ENCODE measurements at regions not wholly inside any gene's neighbourhood (a gene's known extent, or its start where the extent isn't known, plus 50 kb on each side); places are given as distances from the start of the nearest gene placed in this dataset.
"Not testable (repeated sequence)": the region's sequence is repeated elsewhere in the genome, so short reads cannot be mapped to it uniquely, and the experiment has no call there.

GRCh38 chr1:91606546-91607078, 106.0 kb downstream of the CDC7 start:
- no peak for TF ChIP-seq CTCF (IDR thresholded peaks at IDR 0.05; ENCODE audit: low read depth, low read length)
- no peak overlapping the region for H3K4me3 ChIP-seq (ENCODE audit: low read depth, low read length)

DNA sequence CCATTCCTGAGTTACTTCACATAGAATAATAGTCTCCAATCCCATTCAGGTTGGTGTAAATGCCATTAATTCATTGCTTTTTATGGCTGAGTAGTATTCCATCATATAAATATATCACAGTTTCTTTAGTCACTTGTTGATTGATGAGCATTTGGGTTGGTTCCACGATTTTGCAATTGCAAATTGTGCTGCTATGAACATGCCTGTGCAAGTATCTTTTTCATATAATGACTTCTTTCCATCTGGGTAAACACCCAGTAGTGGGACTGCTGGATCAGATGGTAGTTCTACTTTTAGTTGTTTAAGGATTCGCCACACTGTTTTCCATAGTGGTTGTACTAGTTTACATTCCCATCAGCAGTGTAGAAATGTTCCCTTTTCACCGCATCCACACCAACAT, 107.0 kb downstream of the CDC7 start:
- not testable (repeated sequence) for H3K4me3 ChIP-seq (ENCODE audit: low read depth, low read length)

- no peak overlapping the region for H3K4me3 ChIP-seq (ENCODE audit: low read depth, low read length)
- TF ChIP-seq CTCF (IDR thresholded peaks at IDR 0.05; ENCODE audit: low read depth, low read length), result no peak
These were observed 108.2 kb downstream of the CDC7 start for GRCh38 chr1:91608876-91609275.

- no peak for TF ChIP-seq CTCF (IDR thresholded peaks at IDR 0.05; ENCODE audit: low read depth, low read length)
- no peak overlapping the region for H3K4me3 ChIP-seq (ENCODE audit: low read depth, low read length)
These were observed 108.9 kb downstream of the CDC7 start for GRCh38 chr1:91609551-91609950.

- H3K4me3 ChIP-seq (ENCODE audit: low read depth, low read length), result no peak overlapping the region
- no peak for TF ChIP-seq CTCF (IDR thresholded peaks at IDR 0.05; ENCODE audit: low read depth, low read length)
These were observed 109.5 kb downstream of the CDC7 start for GRCh38 chr1:91610102-91610501.

DNA sequence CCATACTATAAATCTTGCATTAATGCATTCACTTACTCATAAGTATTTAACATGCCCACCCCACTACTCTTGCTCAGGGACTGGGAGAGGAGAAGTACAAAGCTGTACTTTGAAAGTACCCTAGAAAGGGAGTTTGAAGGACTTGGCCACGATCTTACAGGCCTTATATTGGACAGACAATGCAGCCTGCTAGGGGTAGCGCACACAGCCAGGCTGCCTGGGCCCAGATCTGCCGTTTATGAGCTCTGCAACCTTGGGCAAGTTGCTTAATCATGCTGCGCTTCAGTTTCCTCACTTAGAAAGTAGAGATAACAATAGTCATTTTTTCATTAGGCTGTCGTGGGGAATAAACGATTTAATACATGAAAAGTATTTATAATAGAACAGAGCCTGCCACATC, 110.1 kb downstream of the CDC7 start:
- TF ChIP-seq CTCF (IDR thresholded peaks at IDR 0.05; ENCODE audit: low read depth, low read length), result no peak
- no peak overlapping the region for H3K4me3 ChIP-seq (ENCODE audit: low read depth, low read length)

GRCh38 chr1:91611483-91611917, 110.8 kb downstream of the CDC7 start:
- no peak for TF ChIP-seq CTCF (IDR thresholded peaks at IDR 0.05; ENCODE audit: low read depth, low read length)
- no peak overlapping the region for H3K4me3 ChIP-seq (ENCODE audit: low read depth, low read length)

DNA sequence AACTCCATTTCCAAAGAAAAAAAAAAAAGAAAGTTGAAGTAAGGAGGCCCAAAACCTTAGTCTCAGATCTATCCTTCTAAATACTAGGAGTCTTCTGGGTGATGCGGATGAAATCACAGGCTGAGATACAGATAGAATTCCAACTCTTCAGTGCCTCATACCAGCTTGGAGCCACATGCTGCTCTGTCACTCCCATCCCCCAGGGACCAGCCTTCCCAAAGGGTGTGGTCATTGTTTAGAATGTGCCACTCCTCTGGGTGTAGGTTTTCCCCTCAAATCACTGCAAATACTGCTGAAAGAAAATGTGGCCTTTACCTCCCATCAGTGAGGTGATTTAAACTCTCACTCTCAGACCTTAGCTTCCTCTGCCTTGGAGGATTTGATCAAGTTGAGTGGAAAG, 112.9 kb downstream of the CDC7 start:
- TF ChIP-seq CTCF (IDR thresholded peaks at IDR 0.05; ENCODE audit: low read depth, low read length), result no peak

More for the DNA sequence above, 112.9 kb downstream of the CDC7 start:
- no peak overlapping the region for H3K4me3 ChIP-seq (ENCODE audit: low read depth, low read length)

Data from WI38 (cell line).